ENCODE measurements at regions not wholly inside any gene's neighbourhood (a gene's known extent, or its start where the extent isn't known, plus 50 kb on each side); places are given as distances from the start of the nearest gene placed in this dataset.

DNA sequence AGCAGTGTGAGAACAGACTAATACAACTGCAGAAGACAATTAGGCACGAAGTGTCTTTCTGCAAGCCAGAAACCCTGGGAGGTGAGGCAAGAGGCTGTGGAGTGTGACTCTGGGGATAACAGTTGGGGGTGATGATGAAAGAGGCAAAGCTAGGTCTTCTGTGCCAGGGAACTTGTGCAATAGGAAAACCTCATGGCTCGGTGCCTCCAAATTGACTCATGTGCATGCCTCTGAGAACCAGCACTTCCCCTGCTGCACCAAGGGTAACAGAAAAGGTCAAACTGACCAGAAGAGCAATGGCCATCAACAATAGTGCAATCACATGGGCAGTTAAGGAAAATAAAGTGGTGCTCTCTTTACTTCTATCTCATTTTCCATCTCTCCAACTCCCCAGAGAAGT is 136.4 kb downstream of the SCG2 start:
- intact Hi-C loops (cut with DNase I) = no loop called here

GRCh38 chr2:223467196-223467595 is 135.0 kb downstream of the SCG2 start:
- TF ChIP-seq, protein P1, sequence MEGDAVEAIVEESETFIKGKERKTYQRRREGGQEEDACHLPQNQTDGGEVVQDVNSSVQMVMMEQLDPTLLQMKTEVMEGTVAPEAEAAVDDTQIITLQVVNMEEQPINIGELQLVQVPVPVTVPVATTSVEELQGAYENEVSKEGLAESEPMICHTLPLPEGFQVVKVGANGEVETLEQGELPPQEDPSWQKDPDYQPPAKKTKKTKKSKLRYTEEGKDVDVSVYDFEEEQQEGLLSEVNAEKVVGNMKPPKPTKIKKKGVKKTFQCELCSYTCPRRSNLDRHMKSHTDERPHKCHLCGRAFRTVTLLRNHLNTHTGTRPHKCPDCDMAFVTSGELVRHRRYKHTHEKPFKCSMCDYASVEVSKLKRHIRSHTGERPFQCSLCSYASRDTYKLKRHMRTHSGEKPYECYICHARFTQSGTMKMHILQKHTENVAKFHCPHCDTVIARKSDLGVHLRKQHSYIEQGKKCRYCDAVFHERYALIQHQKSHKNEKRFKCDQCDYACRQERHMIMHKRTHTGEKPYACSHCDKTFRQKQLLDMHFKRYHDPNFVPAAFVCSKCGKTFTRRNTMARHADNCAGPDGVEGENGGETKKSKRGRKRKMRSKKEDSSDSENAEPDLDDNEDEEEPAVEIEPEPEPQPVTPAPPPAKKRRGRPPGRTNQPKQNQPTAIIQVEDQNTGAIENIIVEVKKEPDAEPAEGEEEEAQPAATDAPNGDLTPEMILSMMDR (IDR thresholded peaks at IDR 0.05) = no peak
- ATAC-seq (no peak), DNase-seq (no peak)
- no peaks in the 10 kb centered on the region for H3K9me3 ChIP-seq
- no peak overlapping the region for H3K4me3 ChIP-seq
- H3K36me3 ChIP-seq = no peaks in the 10 kb centered on the region
- no peak overlapping the region for H3K27ac ChIP-seq
- no peaks in the 10 kb centered on the region for H3K27me3 ChIP-seq (ENCODE audit: low read depth)
- intact Hi-C loops (cut with DNase I) = no loop called here
- peaks cover 10% of the 10 kb centered on the region for H3K4me1 ChIP-seq

More for the DNA sequence above, 136.4 kb downstream of the SCG2 start:
- H3K36me3 ChIP-seq = no peaks in the 10 kb centered on the region
- no peak overlapping the region for H3K4me3 ChIP-seq
- peak; percentile 71 for DNase-seq
- ATAC-seq = peak; percentile 88 to 89
- H3K27me3 ChIP-seq (ENCODE audit: low read depth) = no peaks in the 10 kb centered on the region
- peaks cover 10% of the 10 kb centered on the region for H3K4me1 ChIP-seq
- H3K27ac ChIP-seq = no peak overlapping the region
- TF ChIP-seq, protein P1 (IDR thresholded peaks at IDR 0.05) = no peak
- H3K9me3 ChIP-seq = no peaks in the 10 kb centered on the region

DNA sequence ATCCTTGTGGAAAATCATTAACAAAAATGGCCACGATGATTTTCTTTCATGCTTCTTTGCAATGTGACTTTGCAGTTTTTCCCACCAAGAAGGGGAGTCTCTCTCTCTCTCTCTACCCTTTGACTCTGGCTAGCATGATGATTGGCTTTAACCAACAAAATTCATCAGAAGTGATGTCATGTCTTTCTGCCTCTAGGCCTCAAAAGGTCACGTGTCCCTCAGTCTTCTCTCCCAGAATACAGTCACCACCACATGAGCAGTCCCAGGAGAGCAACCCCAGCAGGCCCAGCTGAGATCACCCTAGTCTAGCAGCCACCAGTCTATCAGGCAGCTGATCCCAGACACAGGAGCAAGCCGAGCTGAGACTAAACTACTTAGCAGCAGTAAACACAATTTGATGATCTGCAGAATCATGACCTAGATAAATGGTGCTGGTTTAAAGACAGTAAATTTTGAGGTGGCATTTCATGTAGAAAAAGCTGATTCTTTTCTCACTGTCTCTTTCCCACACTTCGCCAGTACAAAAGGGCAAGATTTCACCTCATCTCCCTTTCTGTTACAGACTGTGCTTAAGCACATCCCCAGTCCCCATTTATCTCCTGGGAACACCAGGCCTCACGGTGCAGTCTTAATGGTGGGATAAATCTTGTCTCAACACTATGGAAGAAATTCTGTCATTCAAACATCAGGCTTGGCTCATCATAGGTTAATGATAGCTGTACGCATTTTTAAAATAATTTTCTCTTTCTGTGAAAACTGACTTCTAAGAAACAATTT is 132.7 kb downstream of the SCG2 start:
- Histone ChIP-seq H3K27me3 (ENCODE audit: low read depth) (no peaks in the 10 kb centered on the region), H3K4me3 (no peak overlapping the region), H3K36me3 (no peaks in the 10 kb centered on the region), H3K9me3 (no peaks in the 10 kb centered on the region), H3K4me1 (peaks cover 10% of the 10 kb centered on the region), H3K27ac (no peak overlapping the region)
- TF ChIP-seq, protein P1 (IDR thresholded peaks at IDR 0.05) = no peak
- DNase-seq (no peak), ATAC-seq (no peak)
- intact Hi-C loops (cut with DNase I) = no loop called here

GRCh38 chr2:223470602-223471001 is 131.6 kb downstream of the SCG2 start:
- Histone ChIP-seq H3K4me3 (no peak overlapping the region), H3K36me3 (no peaks in the 10 kb centered on the region), H3K9me3 (no peaks in the 10 kb centered on the region), H3K27me3 (ENCODE audit: low read depth) (no peaks in the 10 kb centered on the region), H3K4me1 (peaks cover under 1% of the 10 kb centered on the region), H3K27ac (no peak overlapping the region)
- TF ChIP-seq, protein P1 (IDR thresholded peaks at IDR 0.05) = no peak
- DNase-seq (no peak), ATAC-seq (no peak)
- intact Hi-C loops (cut with DNase I) = no loop called here

GRCh38 chr2:223472771-223473170 is 129.4 kb downstream of the SCG2 start:
- TF ChIP-seq, protein P1 (IDR thresholded peaks at IDR 0.05) = no peak
- H3K4me1 ChIP-seq = no peaks in the 10 kb centered on the region
- no peaks in the 10 kb centered on the region for H3K27me3 ChIP-seq (ENCODE audit: low read depth)
- H3K9me3 ChIP-seq = no peaks in the 10 kb centered on the region
- ATAC-seq = no peak
- H3K36me3 ChIP-seq = no peaks in the 10 kb centered on the region
- intact Hi-C loops (cut with DNase I) = no loop called here
- no peak overlapping the region for H3K4me3 ChIP-seq
- H3K27ac ChIP-seq = no peak overlapping the region
- DNase-seq = no peak
